ENCODE measurements at regions not wholly inside any gene's neighbourhood (a gene's known extent, or its start where the extent isn't known, plus 50 kb on each side); places are given as distances from the start of the nearest gene placed in this dataset.

GRCh38 chr1:235022341-235022980 is 106.2 kb downstream of the TOMM20 start:
- TF ChIP-seq, protein P1, sequence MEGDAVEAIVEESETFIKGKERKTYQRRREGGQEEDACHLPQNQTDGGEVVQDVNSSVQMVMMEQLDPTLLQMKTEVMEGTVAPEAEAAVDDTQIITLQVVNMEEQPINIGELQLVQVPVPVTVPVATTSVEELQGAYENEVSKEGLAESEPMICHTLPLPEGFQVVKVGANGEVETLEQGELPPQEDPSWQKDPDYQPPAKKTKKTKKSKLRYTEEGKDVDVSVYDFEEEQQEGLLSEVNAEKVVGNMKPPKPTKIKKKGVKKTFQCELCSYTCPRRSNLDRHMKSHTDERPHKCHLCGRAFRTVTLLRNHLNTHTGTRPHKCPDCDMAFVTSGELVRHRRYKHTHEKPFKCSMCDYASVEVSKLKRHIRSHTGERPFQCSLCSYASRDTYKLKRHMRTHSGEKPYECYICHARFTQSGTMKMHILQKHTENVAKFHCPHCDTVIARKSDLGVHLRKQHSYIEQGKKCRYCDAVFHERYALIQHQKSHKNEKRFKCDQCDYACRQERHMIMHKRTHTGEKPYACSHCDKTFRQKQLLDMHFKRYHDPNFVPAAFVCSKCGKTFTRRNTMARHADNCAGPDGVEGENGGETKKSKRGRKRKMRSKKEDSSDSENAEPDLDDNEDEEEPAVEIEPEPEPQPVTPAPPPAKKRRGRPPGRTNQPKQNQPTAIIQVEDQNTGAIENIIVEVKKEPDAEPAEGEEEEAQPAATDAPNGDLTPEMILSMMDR (IDR thresholded peaks at IDR 0.05), result no peak
- TF ChIP-seq POLR2A (IDR thresholded peaks at IDR 0.05), result no peak

All from breast epithelium (tissue), 3 donors.